CD14-positive monocyte (primary cell): ENCODE measurements at regions not wholly inside any gene's neighbourhood (a gene's known extent, or its start where the extent isn't known, plus 50 kb on each side); places are given as distances from the start of the nearest gene placed in this dataset.

Experiments used
- DNase-seq, 3 donors: peaks; one replicate each; pipeline ENCODE4 v3.0.0-alpha.2; 2011 to 2022
- H2AFZ ChIP-seq: 2 replicates; pipeline ENCODE4 v1.6.0; 2012; ENCODE audit warnings: mild to moderate bottlenecking, low read depth, low read length, inconsistent platforms; ENCODE audit not compliant: insufficient read depth, poor library complexity, severe bottlenecking
- H3K27ac ChIP-seq, 2 donors: 1 replicate in 1 of 2; 2 replicates in 1 of 2; pipeline ENCODE4 v1.5.1; 2012 to 2013; ENCODE audit warnings: low read length in 2 of 2, control low read depth in 1 of 2, inconsistent platforms in 1 of 2, low read depth in 1 of 2, mild to moderate bottlenecking in 1 of 2
- H3K27me3 ChIP-seq, 2 donors: one replicate each; pipeline versions ENCODE4 v1.6.0 to v1.6.1; 2011 to 2013; ENCODE audit warnings: low read length in 2 of 2; ENCODE audit not compliant: control insufficient read depth in 2 of 2, insufficient read depth in 2 of 2
- H3K36me3 ChIP-seq, 2 donors: replicated peaks in 1 of 2; 1 replicate in 1 of 2; 2 replicates in 1 of 2; pipeline versions ENCODE4 v1.5.1 to v1.6.1; 2012 to 2013; ENCODE audit warnings: low read length in 2 of 2, control low read depth in 1 of 2, inconsistent platforms in 1 of 2, mild to moderate bottlenecking in 1 of 2; ENCODE audit not compliant: insufficient read depth in 2 of 2, control insufficient read depth in 1 of 2
- H3K4me1 ChIP-seq, 2 donors: 1 replicate in 1 of 2; 2 replicates in 1 of 2; pipeline versions ENCODE4 v1.5.1 to v1.6.1; 2012 to 2013; ENCODE audit warnings: low read length in 2 of 2, control low read depth in 1 of 2, inconsistent platforms in 1 of 2, mild to moderate bottlenecking in 1 of 2, moderate library complexity in 1 of 2; ENCODE audit not compliant: insufficient read depth in 2 of 2, control insufficient read depth in 1 of 2
- H3K4me2 ChIP-seq: replicated peaks from 2 replicates; pipeline ENCODE3; 2012; ENCODE audit warnings: low read length, moderate library complexity, mild to moderate bottlenecking; ENCODE audit not compliant: poor library complexity, severe bottlenecking; ENCODE audit errors: extremely low read depth
- H3K4me3 ChIP-seq, 3 experiments: fragments of 200-600 bp in 1 of 3; sonication (generic) in 1 of 3; replicated peaks in 1 of 3; 1 replicate in 2 of 3; 2 replicates in 1 of 3; pipeline ENCODE4 v1.5.1; 2011 to 2013; ENCODE audit warnings: low read length in 3 of 3, mild to moderate bottlenecking in 3 of 3, control low read depth in 2 of 3, low read depth in 2 of 3, inconsistent platforms in 1 of 3, moderate library complexity in 1 of 3
- H3K79me2 ChIP-seq: 2 replicates; pipeline ENCODE4 v1.6.0; 2012; ENCODE audit warnings: mild to moderate bottlenecking, control low read depth, inconsistent platforms, low read length, moderate library complexity; ENCODE audit not compliant: insufficient read depth
- H3K9ac ChIP-seq: 2 replicates; pipeline ENCODE4 v1.6.0; 2017; ENCODE audit warnings: low read length, mild to moderate bottlenecking; ENCODE audit not compliant: insufficient read depth, poor library complexity, severe bottlenecking
- H3K9me3 ChIP-seq, 2 donors: replicated peaks in 1 of 2; 1 replicate in 1 of 2; 2 replicates in 1 of 2; pipeline versions ENCODE4 v1.5.1 to v1.6.1; 2012 to 2013; ENCODE audit warnings: low read length in 2 of 2, control low read depth in 1 of 2; ENCODE audit not compliant: control insufficient read depth in 1 of 2, insufficient read depth in 1 of 2
- H4K20me1 ChIP-seq: 2 replicates; pipeline ENCODE4 v1.6.0; 2012; ENCODE audit warnings: mild to moderate bottlenecking, low read length, control low read depth, moderate library complexity; ENCODE audit not compliant: insufficient read depth
- H3K27ac Mint-ChIP-seq, 7 donors: one replicate each; pipeline ENCODE4 v1.8.0; 2020; ENCODE audit warnings: mild to moderate bottlenecking in 7 of 7, mixed read lengths in 7 of 7, moderate library complexity in 6 of 7, inconsistent platforms in 2 of 7
- H3K27me3 Mint-ChIP-seq, 3 donors: one replicate each; pipeline ENCODE4 v1.8.0; 2021 to 2022; ENCODE audit warnings: low read depth in 3 of 3, mild to moderate bottlenecking in 3 of 3, mixed read lengths in 3 of 3, moderate library complexity in 3 of 3, inconsistent platforms in 1 of 3
- H3K36me3 Mint-ChIP-seq, 2 donors: one replicate each; pipeline ENCODE4 v1.8.0; 2020; ENCODE audit warnings: mixed read lengths in 2 of 2, inconsistent platforms in 1 of 2, mild to moderate bottlenecking in 1 of 2
- H3K4me1 Mint-ChIP-seq: one replicate; pipeline ENCODE4 v1.8.0; 2020; ENCODE audit warnings: mild to moderate bottlenecking, mixed read lengths
- H3K4me3 Mint-ChIP-seq, 2 donors: one replicate each; pipeline ENCODE4 v1.8.0; 2020; ENCODE audit warnings: mild to moderate bottlenecking in 2 of 2, mixed read lengths in 2 of 2, moderate library complexity in 1 of 2
- H3K9me3 Mint-ChIP-seq, 7 donors: one replicate each; pipeline ENCODE4 v1.8.0; 2020 to 2022; ENCODE audit warnings: mixed read lengths in 7 of 7, mild to moderate bottlenecking in 6 of 7, moderate library complexity in 6 of 7, inconsistent platforms in 2 of 7
- CTCF ChIP-seq: fragments of 200-600 bp; IDR thresholded peaks from one replicate; pipeline ENCODE4 v1.8.0; 2022; ENCODE audit warnings: antibody characterized with exemption, mild to moderate bottlenecking
- WGBS: methylation state at CpG from one replicate; pipeline ENCODE4 v1.1.5; 2013; ENCODE audit warnings: missing lambda C conversion rate; ENCODE audit not compliant: insufficient coverage; 5-methylcytosine and 5-hydroxymethylcytosine counted together
- intact Hi-C, 2 donors: fragments of 100-400 bp; cut with micrococcal nuclease; formaldehyde crosslinking; loops; one replicate each; pipeline versions ENCODE4 v1.15.0 to v1.15.1; 2023

DNA sequence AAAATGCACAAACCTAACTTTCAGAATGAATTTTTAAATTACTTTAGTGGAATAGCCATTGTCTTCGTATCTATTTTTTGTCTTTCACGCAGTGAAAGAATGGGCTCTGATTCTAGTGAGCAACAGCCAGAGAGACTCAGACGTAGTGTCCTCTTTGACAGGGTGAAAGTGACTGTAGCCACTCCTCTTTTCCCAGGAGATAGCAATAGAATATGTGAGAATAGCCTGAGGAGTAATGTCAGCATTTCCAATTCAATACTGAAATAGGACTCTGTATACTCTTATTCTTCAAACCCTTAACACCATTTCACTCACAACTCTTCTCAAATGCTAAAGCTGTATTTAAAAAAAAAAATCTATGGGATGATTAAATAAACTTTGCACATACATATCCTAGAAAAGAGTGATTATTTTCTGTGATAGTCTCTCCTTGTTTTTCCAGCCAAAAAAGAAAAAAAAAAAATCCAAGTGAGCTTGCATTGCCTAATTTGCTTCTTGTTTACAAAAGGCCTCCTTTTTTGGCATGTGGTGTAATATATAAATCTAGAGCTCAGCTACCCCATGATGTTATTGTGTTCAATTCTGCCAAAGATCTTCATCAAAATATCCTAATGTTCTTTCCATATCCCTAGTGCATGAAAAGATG lies 626.1 kb upstream of the SLITRK6 start:
- TF ChIP-seq CTCF = no peak
- H3K4me1 ChIP-seq = no peaks in the 10 kb centered on the region
- H3K36me3 ChIP-seq = no peaks in the 10 kb centered on the region
- H3K79me2 ChIP-seq = no peaks in the 10 kb centered on the region
- H3K27me3 ChIP-seq = no peaks in the 10 kb centered on the region
- no peak overlapping the region for H3K4me3 ChIP-seq
- no peak overlapping the region for H3K4me2 ChIP-seq
- H3K9me3 ChIP-seq = peaks cover 5 to 8% of the 10 kb centered on the region in 2 donors
- H3K9ac ChIP-seq = no peak overlapping the region
- Mint-ChIP-seq H3K9me3 (peaks cover 0 to 7% (median 2%) of the 10 kb centered on the region in 7 donors), H3K27ac (no peak overlapping the region), H3K36me3 (no peaks in the 10 kb centered on the region), H3K4me1 (no peaks in the 10 kb centered on the region), H3K4me3 (no peak overlapping the region), H3K27me3 (no peaks in the 10 kb centered on the region)
- H4K20me1 ChIP-seq = no peaks in the 10 kb centered on the region
- intact Hi-C loops = no loop called here
- no peak overlapping the region for H2AFZ ChIP-seq
- no peak overlapping the region for H3K27ac ChIP-seq
- no peak for DNase-seq
- WGBS = no CpG with 5 or more reads among the region's 3 CpGs

DNA sequence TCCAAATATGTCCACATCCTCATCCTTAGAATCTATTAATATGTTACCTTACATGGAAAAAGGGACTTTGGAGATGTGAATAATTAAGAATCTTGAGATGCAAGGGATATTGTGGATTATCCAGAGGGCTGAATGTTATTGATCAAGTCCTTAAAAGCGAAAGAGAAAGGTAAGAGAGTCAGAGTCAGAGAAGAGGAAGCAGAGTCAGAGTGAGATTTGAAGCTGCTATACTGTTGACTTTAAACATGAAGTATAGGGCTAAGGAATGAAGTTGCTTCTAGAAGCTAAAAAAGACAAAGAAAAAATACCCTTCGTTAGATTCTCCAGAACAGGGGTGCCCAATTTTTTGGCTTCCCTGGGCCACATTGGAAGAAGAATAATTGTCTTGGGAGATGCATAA lies 627.2 kb upstream of the SLITRK6 start:
- Mint-ChIP-seq H3K4me1 (no peaks in the 10 kb centered on the region), H3K27ac (no peak overlapping the region), H3K27me3 (no peaks in the 10 kb centered on the region), H3K9me3 (peaks cover 0 to 7% (median 1%) of the 10 kb centered on the region in 7 donors), H3K4me3 (no peak overlapping the region), H3K36me3 (no peaks in the 10 kb centered on the region)
- Histone ChIP-seq H3K36me3 (no peaks in the 10 kb centered on the region), H3K79me2 (no peaks in the 10 kb centered on the region), H3K9me3 (peaks cover 0 to 4% of the 10 kb centered on the region in 2 donors), H3K9ac (no peak overlapping the region), H3K27me3 (no peaks in the 10 kb centered on the region), H3K4me1 (no peaks in the 10 kb centered on the region), H2AFZ (no peak overlapping the region), H3K4me3 (no peak overlapping the region), H4K20me1 (no peaks in the 10 kb centered on the region), H3K4me2 (no peak overlapping the region), H3K27ac (no peak overlapping the region)
- intact Hi-C loops = no loop called here
- DNase-seq = no peak
- 86% methylated on average over 1 of the region's 2 CpGs for WGBS
- no peak for TF ChIP-seq CTCF
